K562 (cell line): ENCODE measurements at regions not wholly inside any gene's neighbourhood (a gene's known extent, or its start where the extent isn't known, plus 50 kb on each side); places are given as distances from the start of the nearest gene placed in this dataset.

Source experiments
- ATAC-seq: fragments of 200-7000 bp; cut with Tn5 transposase; 3 replicates; pipeline ENCODE4 v1.9.1; 2020; ENCODE audit warnings: moderate library complexity
- BruUV-seq: library from RNA; stranded (reverse); fragments of 400-500 nt; replicated peaks from 2 replicates; lab custom pipeline; 2021; lab: Mats Ljungman, UMichigan
- CTCF ChIA-PET: fragments of 300-600 bp; formaldehyde crosslinking; extraction: SDS; loops from one replicate; lab custom pipeline; 2021; ENCODE audit warnings: low intra/inter-chr PET ratio; lab: Yijun Ruan, JAX
- POLR2A ChIA-PET: fragments of 300-600, 350-650 bp; sonication (Branson Sonifier 250); formaldehyde crosslinking; extraction: SDS; loops from one replicate; lab custom pipeline; 2021; ENCODE audit warnings: antibody characterized with exemption, inconsistent platforms; lab: Yijun Ruan, JAX
- DNase-seq, 4 experiments: peaks; one replicate each; pipeline versions ENCODE4 v3.0.0 to v3.0.0-alpha.2; 2011 to 2018; ENCODE audit warnings: low spot score in 3 of 4, mixed read lengths in 3 of 4; ENCODE audit errors: extremely low read depth in 1 of 4
- FAIRE-seq: peaks from 2 replicates; lab custom pipeline; 2011; peaks lifted over from hg19 to GRCh38; lab: Jason Lieb, UNC
- H2AFZ ChIP-seq: 2 replicates; pipeline ENCODE4 v1.6.0; 2011; ENCODE audit warnings: low read depth, low read length, control low read depth, inconsistent platforms
- H3K27ac ChIP-seq: fragments of 200-600 bp; 3 replicates; pipeline ENCODE4 v1.8.0; 2011; ENCODE audit warnings: low read depth, mild to moderate bottlenecking, control low read depth, inconsistent platforms, low read length, moderate library complexity, mixed read lengths; ENCODE audit errors: extremely low read depth
- H3K27me3 ChIP-seq, 2 experiments: fragments of 300-600 bp in 1 of 2; 2 replicates in 1 of 2; 3 replicates in 1 of 2; pipeline versions ENCODE4 v1.6.0 to v1.8.0; 2011; ENCODE audit warnings: inconsistent platforms in 2 of 2, low read length in 2 of 2, mild to moderate bottlenecking in 1 of 2, mixed read lengths in 1 of 2, moderate library complexity in 1 of 2; ENCODE audit not compliant: control insufficient read depth in 2 of 2, insufficient read depth in 2 of 2
- H3K36me3 ChIP-seq: fragments of 300-600 bp; 3 replicates; pipeline ENCODE4 v1.8.0; 2011; ENCODE audit warnings: mild to moderate bottlenecking, low read length, inconsistent platforms; ENCODE audit not compliant: control insufficient read depth, insufficient read depth
- H3K4me1 ChIP-seq, 2 experiments: fragments of 200-600 bp in 1 of 2; replicated peaks in 1 of 2; 2 replicates in 1 of 2; 3 replicates in 1 of 2; pipeline versions ENCODE4 v1.5.1 to v1.8.0; 2011; ENCODE audit warnings: inconsistent platforms in 2 of 2, low read length in 2 of 2, mild to moderate bottlenecking in 1 of 2, mixed read lengths in 1 of 2, moderate library complexity in 1 of 2; ENCODE audit not compliant: control insufficient read depth in 2 of 2, insufficient read depth in 2 of 2
- H3K4me2 ChIP-seq: 2 replicates; pipeline ENCODE4 v1.6.1; 2011; ENCODE audit warnings: low read length, control low read depth, inconsistent platforms, mixed read lengths; ENCODE audit not compliant: insufficient read depth
- H3K4me3 ChIP-seq: fragments of 200-600 bp; sonication (generic), shearing (Covaris generic); 2 replicates; pipeline ENCODE4 v1.5.1; 2016; ENCODE audit warnings: control low read depth, inconsistent platforms
- H3K79me2 ChIP-seq: fragments of 200-600 bp; 3 replicates; pipeline ENCODE4 v1.8.0; 2011; ENCODE audit warnings: low read length, inconsistent platforms; ENCODE audit not compliant: control insufficient read depth, insufficient read depth
- H3K9ac ChIP-seq, 2 experiments: 2 replicates each; pipeline versions ENCODE4 v1.6.0 to v1.6.1; 2011; ENCODE audit warnings: low read depth in 2 of 2, low read length in 2 of 2, control low read depth in 1 of 2, inconsistent platforms in 1 of 2, mild to moderate bottlenecking in 1 of 2, mixed read lengths in 1 of 2; ENCODE audit not compliant: insufficient read depth in 1 of 2
- H3K9me1 ChIP-seq: one replicate; pipeline ENCODE4 v1.6.0; 2011; ENCODE audit warnings: inconsistent platforms, mild to moderate bottlenecking, low read length, moderate library complexity; ENCODE audit not compliant: control insufficient read depth, insufficient read depth
- H3K9me3 ChIP-seq: replicated peaks from 2 replicates; pipeline ENCODE4 v1.5.1; 2011; ENCODE audit warnings: low read depth, low read length, inconsistent platforms; ENCODE audit not compliant: control insufficient read depth, insufficient read depth
- H4K20me1 ChIP-seq: replicated peaks from 2 replicates; pipeline ENCODE4 v1.6.1; 2011; ENCODE audit warnings: low read length, inconsistent platforms, mixed read lengths; ENCODE audit not compliant: control insufficient read depth, insufficient read depth
- BCL6 ChIP-seq: fragments of 250-450 bp; sonication (Bioruptor Pico); IDR thresholded peaks from 2 replicates; pipeline ENCODE4 v1.4.0; 2020
- CHD4 ChIP-seq: fragments of 200-600 bp; sonication (generic); IDR thresholded peaks from 3 replicates; pipeline ENCODE4 v1.6.1; 2012; ENCODE audit warnings: low read depth, mild to moderate bottlenecking, mixed read lengths, low read length, inconsistent platforms; ENCODE audit not compliant: insufficient read depth, insufficient replicate concordance, poor library complexity, severe bottlenecking
- ELF1 ChIP-seq: fragments of 200-800 bp; sonication (Bioruptor generic); IDR thresholded peaks from 2 replicates; pipeline ENCODE4 v1.6.1; 2016; ENCODE audit warnings: missing genetic modification characterization, missing compliant biosample characterization
- GTF2E2 ChIP-seq: fragments of 200-800 bp; sonication (Bioruptor generic); IDR thresholded peaks from 2 replicates; pipeline ENCODE4 v1.6.1; 2016; ENCODE audit warnings: missing genetic modification characterization, missing compliant biosample characterization
- HDAC1 ChIP-seq, 2 experiments: fragments of 450-650 bp; IDR thresholded peaks; 2 replicates each; pipeline ENCODE4 v1.6.1; 2016 to 2017; ENCODE audit warnings: inconsistent platforms in 1 of 2, mild to moderate bottlenecking in 1 of 2, moderate library complexity in 1 of 2
- MAFG ChIP-seq: fragments of 450-650 bp; conservative IDR thresholded peaks from 2 replicates; pipeline ENCODE4 v1.6.1; 2016; ENCODE audit warnings: missing genetic modification characterization, missing compliant biosample characterization
- MTA1 ChIP-seq: fragments of 450-650 bp; IDR thresholded peaks from 2 replicates; pipeline ENCODE4 v1.6.1; 2017; ENCODE audit warnings: borderline replicate concordance
- NCOA6 ChIP-seq: fragments of 450-650 bp; IDR thresholded peaks from 2 replicates; pipeline ENCODE4 v1.6.1; 2017; ENCODE audit warnings: mild to moderate bottlenecking
- SIN3A ChIP-seq, 2 experiments: fragments of 150-350 bp in 1 of 2; IDR thresholded peaks; 2 replicates each; pipeline ENCODE4 v1.6.1; 2011 to 2016; ENCODE audit warnings: borderline replicate concordance in 2 of 2, low read depth in 2 of 2, low read length in 2 of 2, mild to moderate bottlenecking in 2 of 2, moderate library complexity in 2 of 2; ENCODE audit not compliant: control insufficient read depth in 1 of 2
- SMAD1 ChIP-seq: fragments of 150-350 bp; IDR thresholded peaks from 2 replicates; pipeline ENCODE4 v1.6.1; 2014; ENCODE audit warnings: low read length, low read depth; ENCODE audit not compliant: partially characterized antibody
- SMARCE1 ChIP-seq: fragments of 450-650 bp; IDR thresholded peaks from 2 replicates; pipeline ENCODE4 v1.7.1; 2016; ENCODE audit warnings: mild to moderate bottlenecking
- TEAD2 ChIP-seq: fragments of 450-650 bp; IDR thresholded peaks from 2 replicates; pipeline ENCODE4 v1.6.1; 2016; ENCODE audit warnings: missing genetic modification characterization, control low read depth, missing compliant biosample characterization
- THRAP3 ChIP-seq: fragments of 450-650 bp; IDR thresholded peaks from 2 replicates; pipeline ENCODE4 v1.6.1; 2016; ENCODE audit warnings: mild to moderate bottlenecking, inconsistent platforms, borderline replicate concordance
- ZBTB43 ChIP-seq: sonication (generic); formaldehyde crosslinking; IDR thresholded peaks from 2 replicates; pipeline ENCODE4 v1.8.0; 2023; ENCODE audit warnings: mild to moderate bottlenecking, missing genetic modification reagents
- ZC3H4 ChIP-seq: sonication (generic); formaldehyde crosslinking; IDR thresholded peaks from 2 replicates; pipeline ENCODE4 v1.9.0; 2021; ENCODE audit warnings: missing genetic modification reagents, borderline replicate concordance
- ZNF184 ChIP-seq: sonication (generic); formaldehyde crosslinking; IDR thresholded peaks from 2 replicates; pipeline ENCODE4 v1.5.0; 2020; ENCODE audit warnings: missing genetic modification reagents
- ZNF316 ChIP-seq: fragments of 450-650 bp; IDR thresholded peaks from 2 replicates; pipeline ENCODE4 v1.6.1; 2016
- ZNF639 ChIP-seq, 2 experiments: fragments of 200-800 bp in 1 of 2; sonication (Bioruptor generic) in 1 of 2; sonication (generic) in 1 of 2; formaldehyde crosslinking in 1 of 2; IDR thresholded peaks in 1 of 2; conservative IDR thresholded peaks in 1 of 2; 2 replicates each; pipeline versions ENCODE4 v1.5.0 to v1.6.1; 2016 to 2020; ENCODE audit warnings: missing compliant biosample characterization in 1 of 2, missing genetic modification characterization in 1 of 2, missing genetic modification reagents in 1 of 2
- WGBS: fragments of 100-300 bp; shearing (Covaris generic); methylation state at CpG from one replicate; pipeline ENCODE4 v1.1.6; 2016; ENCODE audit warnings: low coverage, mixed read lengths; ENCODE audit not compliant: insufficient coverage; ENCODE audit errors: missing lambda C conversion rate; 5-methylcytosine and 5-hydroxymethylcytosine counted together
- in situ Hi-C: fragments of 300-500 bp; cut with MboI; formaldehyde crosslinking; loops from 4 replicates; pipeline ENCODE4 v1.15.0; 2018; ENCODE audit warnings: inconsistent platforms, mixed read lengths
- intact Hi-C: fragments of 100-400 bp; cut with micrococcal nuclease; formaldehyde crosslinking; loops from 2 replicates; pipeline ENCODE4 v1.14.2; 2022

- TF ChIP-seq ZBTB43 (CRISPR knock-in tag): no peak
- no peak for TF ChIP-seq CHD4
These were observed 191.6 kb upstream of the CTNND2 start (continued) for GRCh38 chr5:12095808-12096281.

DNA sequence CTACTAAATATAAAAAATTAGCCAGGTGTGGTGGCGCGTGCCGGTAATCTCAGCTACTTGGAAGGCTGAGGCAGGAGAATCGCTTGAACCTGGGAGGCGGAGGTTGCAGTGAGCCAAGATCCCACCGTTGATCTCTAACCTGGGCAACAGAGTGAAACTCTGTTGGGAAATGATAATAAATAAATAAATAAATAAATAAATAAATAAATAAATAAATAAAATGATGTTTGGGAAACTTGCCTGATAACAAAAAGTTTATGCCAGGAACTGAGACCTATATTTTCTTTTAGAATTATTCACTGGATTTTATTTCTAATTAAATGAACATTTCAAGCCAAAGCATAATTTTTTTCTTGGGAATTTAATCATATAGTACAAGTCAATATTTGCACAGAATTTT, 189.3 kb upstream of the CTNND2 start:
- DNase-seq (no peak), ATAC-seq (no peak), FAIRE-seq (no peak)
- no peak overlapping the region for H3K27ac ChIP-seq
- no peaks in the 10 kb centered on the region for H3K27me3 ChIP-seq
- no peaks in the 10 kb centered on the region for H3K4me1 ChIP-seq
- CTCF ChIA-PET: no interaction called here
- H2AFZ ChIP-seq: no peak overlapping the region
- H3K9ac ChIP-seq: no peak overlapping the region
- in situ Hi-C loops (no loop called here), intact Hi-C loops (no loop called here)
- TF ChIP-seq ZNF184 (no peak), THRAP3 (no peak), ELF1 (tag) (no peak), NCOA6 (no peak), TEAD2 (tag) (no peak), SMAD1 (no peak), BCL6 (CRISPR knock-in tag) (no peak), GTF2E2 (no peak), ZC3H4 (CRISPR knock-in tag) (no peak), MTA1 (no peak), HDAC1 (IDR thresholded peaks at IDR 0.05) (no peak), MAFG (tag) (no peak), SIN3A (IDR thresholded peaks at IDR 0.05; ENCODE audit: borderline replicate concordance in 2 of 2, control insufficient read depth in 1 of 2, low read depth in 2 of 2, low read length in 2 of 2) (no peak), ZNF639 (CRISPR knock-in tag; conservative IDR thresholded peaks at IDR 0.05 in 1 of 2, IDR thresholded peaks at IDR 0.05 in 1 of 2) (no peak), ZNF316 (no peak), SMARCE1 (no peak)
- no peaks in the 10 kb centered on the region for H4K20me1 ChIP-seq
- WGBS: 8% methylated on average over 6 of the region's 6 CpGs
- H3K9me3 ChIP-seq: no peaks in the 10 kb centered on the region
- BruUV-seq: no TSS peak
- H3K4me2 ChIP-seq: no peak overlapping the region
- H3K36me3 ChIP-seq: no peaks in the 10 kb centered on the region
- H3K9me1 ChIP-seq: no peaks in the 10 kb centered on the region
- H3K79me2 ChIP-seq: no peaks in the 10 kb centered on the region
- POLR2A ChIA-PET: no interaction called here
- no peak overlapping the region for H3K4me3 ChIP-seq
